ENCODE measurements at regions not wholly inside any gene's neighbourhood (a gene's known extent, or its start where the extent isn't known, plus 50 kb on each side); places are given as distances from the start of the nearest gene placed in this dataset.
A peak's percentile ranks its signal among the peaks of the same experiment; 100 is the strongest.

DNA sequence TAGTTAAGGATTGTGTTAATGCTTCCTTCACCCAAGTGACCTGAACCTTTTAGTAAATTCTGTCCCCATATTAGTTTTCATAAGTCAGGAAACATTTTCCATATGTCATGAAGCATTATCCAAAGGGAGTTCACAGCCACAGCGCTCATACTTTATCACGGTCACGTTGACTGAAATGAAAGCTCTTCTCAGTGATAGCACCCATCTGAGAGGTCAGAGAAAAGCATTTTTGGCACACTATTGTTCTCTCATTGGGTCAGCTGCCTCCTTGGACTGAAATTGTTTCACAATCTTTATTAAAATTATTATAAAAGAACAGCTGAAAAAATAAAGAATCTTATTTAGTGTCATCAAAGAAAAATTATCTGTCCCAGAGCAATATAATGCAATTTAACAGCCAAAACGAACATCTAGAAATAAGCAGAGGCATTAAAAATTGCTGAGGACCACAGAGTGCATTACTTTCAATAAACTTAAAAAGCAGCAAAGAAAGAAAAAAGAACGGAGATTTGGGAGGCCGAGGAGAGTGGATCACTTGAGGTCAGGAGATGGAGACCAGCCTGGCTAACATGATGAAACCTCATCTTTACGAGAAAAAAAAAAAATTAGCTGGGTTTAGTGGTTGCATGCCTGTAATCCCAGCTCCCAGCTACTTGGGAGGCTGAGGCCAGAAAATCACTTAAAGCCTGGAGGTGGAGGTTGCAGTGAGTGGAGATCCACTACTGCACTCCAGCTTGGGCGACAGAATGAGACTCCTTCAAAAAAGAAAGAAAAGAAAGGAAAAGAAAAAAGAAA, 680.8 kb upstream of the FAM241A start:
- Histone ChIP-seq H3K36me3 (no peaks in the 10 kb centered on the region), H3K27ac (peak overlapping the region; percentile 98), H3K4me3 (peak overlapping the region; percentile 49), H3K4me1 (peaks cover 30% of the 10 kb centered on the region), H3K27me3 (no peaks in the 10 kb centered on the region), H3K9me3 (replicated peaks) (no peaks in the 10 kb centered on the region)
- DNase-seq, result peak; percentile 86 to 94

DNA sequence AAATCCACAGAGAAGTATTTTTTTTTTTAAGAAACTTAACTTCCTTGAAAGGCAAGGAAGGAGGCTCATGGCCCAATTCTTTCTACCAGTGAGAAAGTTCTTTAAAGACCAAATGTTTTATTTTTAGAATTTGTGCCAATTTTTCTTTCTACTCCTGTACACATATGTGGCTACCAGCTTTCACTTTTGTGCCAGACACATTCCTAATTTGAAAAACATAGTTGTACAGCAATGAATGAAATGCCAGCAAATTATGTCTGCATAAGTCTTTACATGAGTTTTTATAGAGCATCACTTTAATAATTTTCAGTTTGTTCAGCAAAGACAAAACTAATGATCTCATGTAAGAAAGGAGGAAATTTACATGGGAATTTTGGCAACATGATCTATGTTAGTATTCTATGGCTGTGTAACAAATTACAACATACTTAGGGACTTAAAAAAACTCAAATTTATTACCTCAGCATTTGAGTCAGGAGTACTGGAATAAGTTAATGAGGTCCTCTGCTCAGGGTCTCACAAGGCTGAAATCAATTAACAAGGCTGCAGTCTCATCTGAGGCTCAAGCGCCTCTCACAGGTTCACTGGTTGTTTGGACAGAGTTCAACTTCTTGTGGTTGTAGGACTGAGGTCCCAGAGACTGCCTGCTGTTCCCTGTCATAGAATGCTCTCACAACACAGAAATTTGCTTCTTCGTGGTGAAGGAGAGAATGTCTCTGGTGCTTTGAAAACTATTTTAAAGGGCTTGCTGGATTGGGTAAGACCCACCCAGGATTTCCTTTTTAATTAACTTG, 678.2 kb upstream of the FAM241A start:
- H3K27ac ChIP-seq, result 0 out of 2 replicates have a peak overlapping the region, but pooled peaks have one; percentile 98
- H3K4me3 ChIP-seq, result no peak overlapping the region
- peak; percentile 21 to 63 for DNase-seq
- H3K9me3 ChIP-seq (replicated peaks), result peaks cover 5% of the 10 kb centered on the region; the same call in 1 of the 2 replicates
- H3K4me1 ChIP-seq, result peaks cover 30% of the 10 kb centered on the region
- H3K36me3 ChIP-seq, result no peaks in the 10 kb centered on the region
- H3K27me3 ChIP-seq, result no peaks in the 10 kb centered on the region

DNA sequence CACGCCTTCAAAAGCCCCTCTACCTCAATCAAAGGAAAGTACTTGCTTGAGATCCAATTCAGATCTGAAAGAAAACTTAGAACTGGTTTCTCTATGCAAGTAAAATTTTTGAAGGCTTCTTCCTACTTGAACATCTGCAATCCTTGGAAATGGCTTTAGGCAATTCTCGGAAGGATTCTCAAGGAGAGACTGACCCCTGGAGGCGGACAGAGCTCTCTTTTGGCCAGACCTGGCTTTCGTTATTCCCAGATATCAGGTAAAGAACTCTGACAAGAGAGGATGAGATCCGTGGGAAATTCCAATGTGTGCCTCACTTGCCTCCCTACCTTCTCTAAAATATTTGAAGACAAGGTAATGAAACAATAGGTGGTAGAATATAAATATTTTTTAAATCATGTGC, 670.3 kb upstream of the FAM241A start:
- Histone ChIP-seq H3K9me3 (replicated peaks) (0 out of 2 replicates have a peak, but pooled peaks cover under 1% of the 10 kb centered on the region), H3K36me3 (no peaks in the 10 kb centered on the region), H3K4me3 (no peak overlapping the region), H3K27me3 (no peaks in the 10 kb centered on the region), H3K4me1 (no peaks in the 10 kb centered on the region), H3K27ac (no peak overlapping the region)
- DNase-seq, result peak; percentile 38 to 71

DNA sequence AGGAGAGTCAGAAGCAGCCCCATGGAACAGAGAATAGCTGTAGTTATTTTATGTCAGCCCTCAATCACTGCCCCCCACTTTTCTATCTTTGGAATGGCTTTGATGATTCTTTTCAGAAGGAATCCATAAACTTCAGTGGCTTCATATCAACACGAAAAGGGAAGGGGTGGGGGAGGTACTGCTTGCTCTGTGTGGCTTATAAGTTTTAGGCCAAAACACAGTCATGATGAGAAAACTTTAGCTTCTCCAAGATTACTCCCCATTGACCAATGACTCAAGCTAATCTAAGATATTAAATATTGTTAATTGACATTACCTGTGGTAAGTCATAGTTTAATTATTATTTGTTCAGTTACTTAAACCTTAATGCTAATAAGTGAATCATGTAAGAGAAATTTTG, 669.6 kb upstream of the FAM241A start:
- Histone ChIP-seq H3K4me3 (no peak overlapping the region), H3K9me3 (replicated peaks) (no peaks in the 10 kb centered on the region), H3K36me3 (no peaks in the 10 kb centered on the region), H3K4me1 (no peaks in the 10 kb centered on the region), H3K27me3 (no peaks in the 10 kb centered on the region), H3K27ac (no peak overlapping the region)
- no peak for DNase-seq

GRCh38 chr4:111480510-111480909, 664.7 kb upstream of the FAM241A start:
- no peaks in the 10 kb centered on the region for H3K9me3 ChIP-seq (replicated peaks)
- no peaks in the 10 kb centered on the region for H3K4me1 ChIP-seq
- no peak overlapping the region for H3K27ac ChIP-seq
- no peak overlapping the region for H3K4me3 ChIP-seq
- H3K36me3 ChIP-seq, result no peaks in the 10 kb centered on the region
- H3K27me3 ChIP-seq, result no peaks in the 10 kb centered on the region
- DNase-seq, result no peak

GRCh38 chr4:111483375-111484169, 661.7 kb upstream of the FAM241A start:
- no peaks in the 10 kb centered on the region for H3K27me3 ChIP-seq
- no peak for DNase-seq
- H3K27ac ChIP-seq, result no peak overlapping the region
- H3K4me1 ChIP-seq, result no peaks in the 10 kb centered on the region
- H3K36me3 ChIP-seq, result no peaks in the 10 kb centered on the region
- H3K9me3 ChIP-seq (replicated peaks), result no peaks in the 10 kb centered on the region
- H3K4me3 ChIP-seq, result no peak overlapping the region

- no peak overlapping the region for H3K27ac ChIP-seq
- no peaks in the 10 kb centered on the region for H3K27me3 ChIP-seq
- H3K9me3 ChIP-seq (replicated peaks), result no peaks in the 10 kb centered on the region
- H3K4me1 ChIP-seq, result no peaks in the 10 kb centered on the region; the same call in none of the 2 replicates
- H3K4me3 ChIP-seq, result no peak overlapping the region
- no peak for DNase-seq
- no peaks in the 10 kb centered on the region for H3K36me3 ChIP-seq
These were observed 652.8 kb upstream of the FAM241A start for GRCh38 chr4:111492496-111492895.

- Histone ChIP-seq H3K4me3 (no peak overlapping the region), H3K36me3 (no peaks in the 10 kb centered on the region), H3K27ac (no peak overlapping the region), H3K4me1 (no peaks in the 10 kb centered on the region; the same call in none of the 2 replicates), H3K9me3 (replicated peaks) (no peaks in the 10 kb centered on the region), H3K27me3 (no peaks in the 10 kb centered on the region)
- no peak for DNase-seq
These were observed 650.8 kb upstream of the FAM241A start for GRCh38 chr4:111494471-111494870.

DNA sequence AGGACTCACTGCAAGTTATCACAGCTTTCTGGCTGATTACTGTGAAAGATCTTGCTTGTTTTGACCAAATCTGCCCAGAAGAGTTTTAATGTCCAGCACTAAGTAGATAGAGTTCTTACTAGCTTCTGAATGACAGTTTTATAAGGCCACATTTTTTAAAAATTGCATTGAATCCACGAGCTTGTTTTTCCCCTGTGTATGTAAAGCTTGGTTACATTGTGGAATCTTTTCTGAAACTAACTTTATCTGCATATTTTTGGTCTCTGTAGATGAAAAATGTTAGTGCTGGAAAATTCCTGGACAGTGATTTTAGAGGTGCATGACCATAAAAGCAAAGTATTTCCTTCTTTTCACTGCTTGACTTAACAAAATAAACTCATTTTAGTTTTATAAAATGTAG, 650.3 kb upstream of the FAM241A start:
- Histone ChIP-seq H3K4me3 (no peak overlapping the region), H3K4me1 (no peaks in the 10 kb centered on the region; the same call in none of the 2 replicates), H3K27me3 (no peaks in the 10 kb centered on the region), H3K36me3 (no peaks in the 10 kb centered on the region), H3K27ac (no peak overlapping the region), H3K9me3 (replicated peaks) (no peaks in the 10 kb centered on the region)
- DNase-seq, result no peak

DNA sequence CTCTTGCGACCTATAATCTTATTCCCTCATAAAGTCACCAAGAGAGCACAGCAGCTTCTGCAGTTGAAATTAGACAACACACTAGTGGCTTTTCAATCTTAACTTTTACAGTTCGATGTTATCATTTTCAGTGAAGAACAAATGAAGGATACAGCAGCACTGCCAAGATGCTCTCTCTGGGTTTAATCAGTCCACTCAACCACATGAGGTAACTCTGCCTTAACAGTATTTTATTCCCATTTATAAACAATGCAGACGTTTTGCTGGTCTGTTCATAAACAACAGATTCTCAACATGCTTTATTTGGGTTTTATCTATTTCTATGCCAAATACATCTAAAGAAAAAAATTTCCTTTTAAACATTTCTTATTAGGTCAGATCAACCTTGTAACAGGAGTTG, 646.0 kb upstream of the FAM241A start:
- H3K27ac ChIP-seq, result no peak overlapping the region
- H3K36me3 ChIP-seq, result no peaks in the 10 kb centered on the region
- H3K27me3 ChIP-seq, result no peaks in the 10 kb centered on the region
- no peak overlapping the region for H3K4me3 ChIP-seq
- no peaks in the 10 kb centered on the region for H3K9me3 ChIP-seq (replicated peaks)
- peaks cover 11% of the 10 kb centered on the region for H3K4me1 ChIP-seq
- no peak for DNase-seq

- no peaks in the 10 kb centered on the region for H3K27me3 ChIP-seq
- peaks cover 11% of the 10 kb centered on the region for H3K4me1 ChIP-seq
- no peak overlapping the region for H3K4me3 ChIP-seq
- no peak overlapping the region for H3K27ac ChIP-seq
- DNase-seq, result no peak
- no peaks in the 10 kb centered on the region for H3K9me3 ChIP-seq (replicated peaks)
- H3K36me3 ChIP-seq, result no peaks in the 10 kb centered on the region
These were observed 645.5 kb upstream of the FAM241A start for GRCh38 chr4:111499706-111500105.

DNA sequence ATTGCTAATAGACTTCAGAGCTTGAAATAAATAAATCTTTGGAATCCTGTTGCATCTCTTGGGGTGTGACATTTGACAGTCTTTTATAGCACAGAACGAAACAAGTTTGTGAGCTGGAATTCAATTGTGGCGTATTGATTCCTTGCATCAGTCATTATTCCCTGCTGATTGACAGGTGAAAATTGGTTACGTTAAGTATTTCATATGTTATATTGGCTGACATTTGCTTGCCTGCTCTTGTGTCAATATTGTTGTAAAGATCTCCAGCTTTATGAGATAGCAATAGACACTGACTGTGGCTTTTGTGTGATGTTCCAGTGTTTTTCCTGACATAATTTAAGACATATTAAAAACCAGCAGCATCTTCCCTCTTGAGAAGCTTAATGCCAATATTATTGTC, 644.4 kb upstream of the FAM241A start:
- no peaks in the 10 kb centered on the region for H3K36me3 ChIP-seq
- H3K4me3 ChIP-seq, result no peak overlapping the region
- no peak for DNase-seq
- H3K4me1 ChIP-seq, result peaks cover 11% of the 10 kb centered on the region
- no peaks in the 10 kb centered on the region for H3K9me3 ChIP-seq (replicated peaks)
- no peaks in the 10 kb centered on the region for H3K27me3 ChIP-seq
- H3K27ac ChIP-seq, result no peak overlapping the region

DNA sequence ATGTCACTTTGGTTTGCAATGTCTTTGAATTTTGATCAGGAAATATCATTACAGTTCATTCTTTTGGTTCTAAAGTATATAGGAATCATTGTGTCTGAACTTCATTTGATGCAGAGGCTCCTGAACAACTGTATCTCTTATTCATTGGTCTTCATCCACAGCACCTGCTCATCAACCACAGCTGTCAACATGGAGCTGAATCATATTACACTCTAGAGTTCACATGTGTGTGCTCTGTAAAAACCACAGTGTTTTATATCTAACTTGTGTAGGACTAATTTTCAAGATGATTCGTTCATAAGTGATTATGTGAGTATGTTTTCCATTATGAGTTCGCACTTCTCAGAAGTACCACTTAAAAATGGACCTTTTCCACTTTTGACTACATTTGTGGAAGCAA, 643.3 kb upstream of the FAM241A start:
- no peaks in the 10 kb centered on the region for H3K27me3 ChIP-seq
- peaks cover 11% of the 10 kb centered on the region for H3K4me1 ChIP-seq
- peak; percentile 36 to 77 for DNase-seq
- no peaks in the 10 kb centered on the region for H3K36me3 ChIP-seq
- no peak overlapping the region for H3K27ac ChIP-seq
- H3K4me3 ChIP-seq, result no peak overlapping the region
- H3K9me3 ChIP-seq (replicated peaks), result no peaks in the 10 kb centered on the region

GRCh38 chr4:111502626-111503025, 642.6 kb upstream of the FAM241A start:
- peak in 1 of 2 experiments; percentile 13 for DNase-seq
- H3K9me3 ChIP-seq (replicated peaks), result no peaks in the 10 kb centered on the region
- no peaks in the 10 kb centered on the region for H3K36me3 ChIP-seq
- H3K4me3 ChIP-seq, result no peak overlapping the region
- H3K27ac ChIP-seq, result no peak overlapping the region
- peaks cover 11% of the 10 kb centered on the region for H3K4me1 ChIP-seq
- no peaks in the 10 kb centered on the region for H3K27me3 ChIP-seq

DNA sequence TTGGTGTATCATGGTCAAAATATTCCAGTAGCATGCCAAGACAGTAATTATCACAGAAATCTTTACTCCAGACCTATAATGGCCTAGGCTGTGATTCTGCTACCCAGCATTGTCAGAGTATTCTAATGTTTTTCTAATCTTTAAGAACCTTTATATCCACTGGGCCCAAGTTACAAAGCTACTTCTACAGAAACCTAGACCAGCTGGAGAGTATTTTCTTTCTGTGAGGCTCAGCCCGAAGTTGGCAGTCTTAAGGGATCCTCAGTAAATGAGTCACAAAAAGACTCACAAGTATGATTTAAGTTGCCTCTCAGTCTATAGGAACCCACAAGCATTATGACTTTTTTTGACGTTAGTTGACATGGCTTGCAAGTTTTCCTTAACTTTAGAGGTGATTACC, 638.5 kb upstream of the FAM241A start:
- Histone ChIP-seq H3K4me3 (no peak overlapping the region), H3K4me1 (peaks cover 8% of the 10 kb centered on the region), H3K27ac (no peak overlapping the region), H3K27me3 (no peaks in the 10 kb centered on the region), H3K36me3 (no peaks in the 10 kb centered on the region), H3K9me3 (replicated peaks) (no peaks in the 10 kb centered on the region)
- no peak for DNase-seq

Measured in SJCRH30 (cell line).